Activated CD4-positive, alpha-beta T cell treated with anti-CD3 and anti-CD28 coated beads for 24 hours (primary cell): ENCODE measurements at regions not wholly inside any gene's neighbourhood (a gene's known extent, or its start where the extent isn't known, plus 50 kb on each side); places are given as distances from the start of the nearest gene placed in this dataset.
"Not testable (repeated sequence)": the region's sequence is repeated elsewhere in the genome, so short reads cannot be mapped to it uniquely, and the experiment has no call there.

Experiments used
- DNase-seq, 2 donors: peaks; one replicate each; pipeline ENCODE4 v3.0.0-alpha.2; 2020; ENCODE audit warnings: low read depth in 2 of 2

DNA sequence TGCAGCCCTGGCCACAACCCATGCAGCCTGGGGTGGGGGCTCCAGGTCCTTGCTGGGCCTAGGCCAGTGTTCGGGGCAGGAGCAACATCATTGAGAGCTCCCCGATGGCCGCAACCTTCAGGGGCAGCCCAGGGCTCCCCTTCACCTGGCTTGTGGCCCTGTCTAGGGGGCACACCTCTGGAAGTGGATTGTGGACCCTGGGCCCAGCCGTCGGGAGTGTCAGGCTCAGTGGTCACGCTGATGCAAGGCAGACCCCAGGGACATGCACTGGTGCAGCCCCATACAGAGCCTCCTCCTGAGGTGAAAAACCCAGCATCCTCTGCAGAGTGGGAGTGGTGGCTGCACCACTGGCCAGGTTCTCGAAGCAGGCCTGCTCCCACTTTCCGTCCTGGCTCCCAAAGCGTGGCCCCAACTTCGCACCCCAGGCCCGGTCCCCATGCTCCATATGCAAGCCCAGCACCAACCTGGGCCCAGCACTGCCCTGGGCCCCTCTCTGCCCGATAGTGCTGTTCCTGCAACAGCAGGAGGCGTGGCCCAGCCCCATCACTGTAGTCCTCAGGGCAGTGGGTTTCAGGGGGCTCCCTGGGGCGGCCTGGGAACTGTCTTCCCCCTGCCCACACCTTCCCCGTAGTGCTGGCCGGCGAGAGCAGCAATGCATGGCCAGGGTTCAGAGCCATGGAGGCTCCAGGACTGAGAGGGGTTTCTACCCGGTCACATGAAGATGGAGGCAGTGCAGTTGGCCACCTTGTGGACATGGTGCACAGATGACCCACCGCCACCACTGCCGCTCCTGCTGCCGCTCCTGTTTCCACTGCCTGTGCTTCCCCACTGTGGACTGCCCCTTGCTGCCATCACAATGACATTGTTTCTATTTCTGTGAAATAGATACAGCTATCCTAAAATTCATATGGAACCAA, 303.9 kb upstream of the NRG3 start:
- DNase-seq: no peak

DNA sequence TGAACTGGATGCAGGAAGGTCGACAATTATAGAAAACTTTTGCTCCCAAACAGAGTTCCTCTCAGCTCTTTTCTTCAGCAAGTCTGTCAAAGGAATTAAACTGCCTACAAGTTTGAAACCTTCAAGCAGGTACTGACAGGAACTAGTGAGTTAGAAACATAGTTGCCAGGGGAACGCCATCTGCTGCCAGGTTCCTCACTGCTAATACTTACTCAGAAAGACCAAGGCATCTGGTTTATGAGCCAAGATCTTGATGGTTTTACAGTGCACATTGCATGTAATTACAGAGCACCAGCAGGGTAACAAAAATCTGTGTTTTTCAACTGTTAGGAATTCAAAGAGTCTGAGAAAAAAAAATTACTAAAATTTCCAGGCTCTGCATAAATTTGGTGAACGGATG, 300.0 kb upstream of the NRG3 start:
- no peak for DNase-seq

- DNase-seq: no peak
Measured at GRCh38 chr10:81576336-81576735, 298.7 kb upstream of the NRG3 start.

DNA sequence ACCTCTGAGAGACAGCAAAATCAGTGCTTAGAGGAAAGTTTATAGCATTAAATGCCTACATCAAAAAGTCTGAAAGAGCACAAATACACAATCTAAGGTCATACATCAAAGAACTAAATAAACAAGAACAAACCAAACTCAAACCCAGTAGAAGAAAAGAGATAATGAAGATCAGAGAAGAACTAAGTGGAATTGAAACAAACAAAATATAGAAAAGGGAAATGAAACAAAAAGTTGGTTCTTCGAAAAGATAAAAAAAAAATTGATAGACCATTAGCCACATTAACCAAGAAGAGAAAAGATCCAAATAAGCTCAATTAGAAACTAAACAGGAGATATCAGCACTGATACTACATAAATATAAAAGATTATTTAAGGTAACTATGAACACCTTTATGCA, 280.0 kb upstream of the NRG3 start:
- no peak for DNase-seq

DNA sequence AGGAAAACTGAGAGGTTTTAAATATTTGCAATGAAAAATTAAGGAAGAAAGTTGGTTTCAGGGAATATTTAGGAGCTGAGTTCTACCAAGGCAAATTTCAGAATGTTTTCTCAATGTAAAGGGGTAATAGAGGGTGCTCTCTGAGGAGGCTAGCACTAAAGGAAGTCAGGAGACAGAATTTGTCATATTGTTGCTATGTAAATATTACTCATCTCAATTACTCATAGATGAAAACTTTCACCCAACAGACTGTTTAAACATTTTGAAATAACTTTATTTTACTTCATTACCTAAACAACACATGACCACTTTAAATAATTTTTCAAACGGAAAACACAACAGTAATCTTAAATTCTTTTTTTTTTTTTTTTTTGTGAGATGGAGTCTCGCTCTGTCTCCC, 274.8 kb upstream of the NRG3 start:
- no peak for DNase-seq

DNA sequence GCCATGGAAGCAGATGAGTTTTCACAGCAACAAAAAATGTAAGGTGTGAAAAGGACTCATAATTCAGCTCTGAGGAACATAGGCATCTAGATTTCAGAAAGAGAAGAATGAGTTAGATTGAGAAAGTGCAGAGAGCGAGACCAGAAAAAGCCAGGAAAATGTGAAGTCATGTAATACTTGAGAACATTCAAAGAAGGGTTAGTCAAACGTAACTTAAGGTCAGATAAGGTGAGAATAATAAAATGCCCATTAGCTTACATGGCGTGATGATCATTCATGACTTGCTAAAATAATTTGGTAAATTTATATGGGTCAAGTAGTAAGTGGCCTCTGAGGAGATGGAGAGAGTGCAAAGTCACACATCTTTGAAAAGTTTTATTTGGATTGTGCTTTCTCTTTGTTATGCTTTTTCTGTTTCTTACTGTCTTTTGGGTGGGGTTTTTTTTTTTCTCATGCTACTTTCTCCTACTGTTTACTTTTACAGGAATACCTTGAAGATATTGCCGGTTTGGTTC, 271.8 kb upstream of the NRG3 start:
- DNase-seq: no peak

- DNase-seq: not testable (repeated sequence)
Measured at GRCh38 chr10:81644485-81644884, 230.5 kb upstream of the NRG3 start.

GRCh38 chr10:81655986-81656385, 219.0 kb upstream of the NRG3 start:
- no peak for DNase-seq

- DNase-seq: no peak
Measured at GRCh38 chr10:81662837-81663236, 212.2 kb upstream of the NRG3 start.

GRCh38 chr10:81664800-81665199, 210.2 kb upstream of the NRG3 start:
- not testable (repeated sequence) for DNase-seq

- no peak for DNase-seq
Measured at GRCh38 chr10:81674941-81675340, 200.1 kb upstream of the NRG3 start.

GRCh38 chr10:81679291-81679690, 195.7 kb upstream of the NRG3 start:
- DNase-seq: no peak

- DNase-seq: no peak
Measured at GRCh38 chr10:81680359-81680758, 194.6 kb upstream of the NRG3 start.

- no peak for DNase-seq
Measured at GRCh38 chr10:81688459-81688858, 186.5 kb upstream of the NRG3 start.

DNA sequence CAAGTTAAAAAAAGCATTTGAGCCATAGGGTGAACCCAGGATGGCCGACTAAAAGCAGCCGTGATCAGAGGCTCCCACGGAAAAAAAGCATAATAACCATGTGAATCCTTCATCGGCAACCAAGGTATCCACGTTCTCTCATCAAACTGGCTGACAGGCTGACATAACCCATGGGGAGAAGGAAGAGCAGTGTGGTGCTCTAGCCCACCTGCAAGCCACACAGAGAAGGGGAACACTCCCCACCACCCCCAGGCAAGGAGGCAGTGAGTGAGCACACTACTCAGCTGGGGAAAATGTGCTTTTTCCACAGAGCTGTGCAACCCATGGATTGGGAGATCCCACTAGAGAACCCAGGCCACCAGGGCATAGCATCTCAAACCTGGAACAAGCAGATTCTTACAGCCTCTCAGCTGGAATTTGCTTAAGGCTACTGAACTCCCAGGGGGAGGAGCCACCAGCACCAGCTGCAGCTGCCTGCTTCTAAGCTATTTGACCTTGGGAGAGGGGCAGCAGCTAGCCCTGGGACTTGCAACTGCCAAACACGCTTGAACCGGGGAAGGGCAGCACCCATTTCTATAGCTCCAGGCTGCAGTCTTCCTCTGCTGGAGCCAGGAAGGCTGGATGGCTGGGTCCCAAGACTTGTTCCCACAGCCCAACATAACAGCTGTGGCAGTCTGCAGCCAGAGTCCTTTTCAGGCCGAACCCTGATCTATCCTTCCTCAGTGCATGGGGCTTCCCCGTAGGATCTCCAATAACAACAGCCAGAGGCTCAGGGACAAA, 178.2 kb upstream of the NRG3 start:
- DNase-seq: no peak

- no peak for DNase-seq
Measured at GRCh38 chr10:81704596-81704995, 170.4 kb upstream of the NRG3 start.

- no peak for DNase-seq
Measured at GRCh38 chr10:81708416-81708815, 166.6 kb upstream of the NRG3 start.

- DNase-seq: no peak
Measured at GRCh38 chr10:81708929-81709328, 166.1 kb upstream of the NRG3 start.

GRCh38 chr10:81722399-81722798, 152.6 kb upstream of the NRG3 start:
- DNase-seq: no peak

GRCh38 chr10:81724431-81724830, 150.6 kb upstream of the NRG3 start:
- no peak for DNase-seq

DNA sequence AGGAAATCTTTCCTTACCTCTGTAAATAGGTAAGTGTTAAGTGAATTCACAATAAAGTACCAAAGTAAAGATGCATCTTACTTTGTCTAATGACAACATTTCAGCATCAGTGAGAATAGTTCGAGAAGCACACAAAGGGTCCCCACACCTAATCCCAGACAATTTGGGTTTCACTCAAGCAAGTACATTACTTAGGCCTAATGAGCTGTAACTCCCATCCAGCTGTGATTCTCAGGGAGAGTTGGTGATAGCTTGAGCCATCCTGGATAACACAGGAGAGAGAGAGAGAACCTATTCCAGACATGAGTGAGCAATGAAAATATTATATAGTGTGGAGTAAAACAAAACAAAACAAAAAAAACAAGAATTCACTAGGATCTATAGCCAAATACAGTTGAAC, 149.1 kb upstream of the NRG3 start:
- DNase-seq: no peak

- no peak for DNase-seq
Measured at GRCh38 chr10:81728692-81729091, 146.3 kb upstream of the NRG3 start.

GRCh38 chr10:81730891-81731290, 144.1 kb upstream of the NRG3 start:
- DNase-seq: no peak
